GM12891 (cell line): ENCODE measurements at regions not wholly inside any gene's neighbourhood (a gene's known extent, or its start where the extent isn't known, plus 50 kb on each side); places are given as distances from the start of the nearest gene placed in this dataset.
"Not testable (repeated sequence)": the region's sequence is repeated elsewhere in the genome, so short reads cannot be mapped to it uniquely, and the experiment has no call there.

Source experiments
- POLR2A ChIP-seq: IDR thresholded peaks from 2 replicates; pipeline ENCODE4 v1.6.1; 2011; ENCODE audit warnings: low read depth, low read length, control low read depth
- POLR2AphosphoS5 ChIP-seq: IDR thresholded peaks from 2 replicates; pipeline ENCODE4 v1.6.1; 2011; ENCODE audit warnings: low read depth, low read length, control low read depth
- POU2F2 ChIP-seq: IDR thresholded peaks from 2 replicates; pipeline ENCODE4 v1.6.1; 2011; ENCODE audit warnings: low read depth, mild to moderate bottlenecking, control low read depth, low read length, moderate library complexity
- TAF1 ChIP-seq: IDR thresholded peaks from 2 replicates; pipeline ENCODE4 v1.6.1; 2011; ENCODE audit warnings: low read depth, low read length, control low read depth

GRCh38 chr11:67781506-67781905 lies 107.1 kb upstream of the ALDH3B2 start:
- not testable (repeated sequence) for TF ChIP-seq POLR2AphosphoS5, TAF1, POLR2A, POU2F2
